Head of caudate nucleus (tissue), 42 donors: ENCODE measurements at regions not wholly inside any gene's neighbourhood (a gene's known extent, or its start where the extent isn't known, plus 50 kb on each side); places are given as distances from the start of the nearest gene placed in this dataset.

Source experiments
- DNase-seq, 42 donors: peaks; one replicate each; pipeline versions ENCODE4 v3.0.0 to v3.0.0-alpha.2; 2020 to 2021; ENCODE audit warnings: mixed read lengths in 7 of 42
- intact Hi-C: fragments of 100-400 bp; cut with DNase I; formaldehyde crosslinking; loops from one replicate; pipeline ENCODE4 v1.15.0; 2022

- no peak for DNase-seq
- intact Hi-C loops: no loop called here
Observed at GRCh38 chr1:223445402-223445801, 52.2 kb downstream of the CCDC185 start.

DNA sequence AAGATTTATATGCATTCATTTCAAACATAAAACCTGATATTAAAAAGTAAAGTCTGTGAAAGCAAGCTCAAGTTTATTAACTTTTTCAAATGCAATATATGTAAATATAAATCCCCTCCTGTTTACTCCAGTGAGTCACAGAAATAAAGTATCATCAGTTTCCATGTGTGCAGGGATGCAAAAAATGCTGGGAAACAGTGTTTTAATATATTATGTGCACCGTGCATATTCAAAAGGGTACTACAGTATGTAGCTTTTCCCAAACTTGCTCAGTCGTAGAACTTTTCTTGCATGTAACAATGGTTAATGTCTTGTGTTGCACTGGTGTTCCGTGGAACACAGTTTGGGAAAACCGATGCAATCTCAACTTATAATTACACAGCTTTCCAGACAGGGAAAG, 60.7 kb downstream of the CCDC185 start:
- intact Hi-C loops: no loop called here
- DNase-seq: no peak

GRCh38 chr1:223454959-223455358, 61.7 kb downstream of the CCDC185 start:
- no peak for DNase-seq
- intact Hi-C loops: no loop called here

DNA sequence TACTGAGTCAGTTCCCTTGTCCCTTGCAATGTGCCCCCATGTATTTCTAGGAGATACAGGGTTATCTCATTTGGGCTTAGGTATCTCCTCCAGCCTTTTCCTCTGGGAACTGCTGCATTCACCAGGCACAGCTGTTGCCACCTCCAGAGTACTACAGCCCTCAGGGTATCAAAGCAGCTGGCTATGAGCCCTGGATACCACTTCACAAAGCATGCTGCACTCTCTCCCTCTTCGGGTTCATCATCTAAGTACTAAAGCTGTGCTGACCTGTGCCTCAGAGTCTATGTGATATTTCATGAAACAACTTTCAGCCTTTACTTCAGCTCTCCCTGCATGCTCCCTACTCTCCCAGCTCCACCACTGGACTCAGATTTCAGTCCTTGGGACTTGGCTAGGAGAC, 62.3 kb downstream of the CCDC185 start:
- intact Hi-C loops: no loop called here
- DNase-seq: no peak

GRCh38 chr1:223456747-223457146, 63.5 kb downstream of the CCDC185 start:
- DNase-seq: no peak
- intact Hi-C loops: no loop called here

DNA sequence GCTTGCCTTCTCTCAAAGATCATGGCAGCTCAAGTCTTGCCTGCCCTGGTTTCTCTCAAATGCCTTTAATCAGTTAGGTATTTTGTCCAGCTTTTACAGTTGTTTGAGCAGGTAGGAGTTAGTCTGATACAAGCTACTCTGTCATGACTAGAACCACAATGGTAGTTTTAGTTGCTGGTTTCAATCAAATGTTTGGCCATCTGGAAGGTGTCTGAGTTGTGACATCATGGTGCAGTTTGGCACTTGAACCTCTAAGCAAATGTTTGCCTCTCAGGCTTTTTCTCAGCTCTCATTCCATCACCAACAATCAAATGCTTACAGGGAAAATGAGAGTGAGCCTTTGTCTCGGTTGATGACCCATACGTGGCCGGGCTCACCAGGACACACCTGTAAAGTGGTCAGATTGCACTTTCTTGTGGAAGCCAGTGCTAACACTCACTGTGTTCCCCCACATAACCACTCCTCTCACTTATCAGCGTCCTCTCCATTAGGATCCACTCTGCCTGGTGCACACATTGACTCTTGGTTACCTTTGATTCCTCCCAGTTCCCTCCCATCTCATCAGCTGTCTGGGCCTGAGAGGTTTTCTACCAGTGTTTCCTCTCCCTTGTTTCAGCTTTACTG, 67.5 kb downstream of the CCDC185 start:
- intact Hi-C loops: no loop called here
- no peak for DNase-seq

DNA sequence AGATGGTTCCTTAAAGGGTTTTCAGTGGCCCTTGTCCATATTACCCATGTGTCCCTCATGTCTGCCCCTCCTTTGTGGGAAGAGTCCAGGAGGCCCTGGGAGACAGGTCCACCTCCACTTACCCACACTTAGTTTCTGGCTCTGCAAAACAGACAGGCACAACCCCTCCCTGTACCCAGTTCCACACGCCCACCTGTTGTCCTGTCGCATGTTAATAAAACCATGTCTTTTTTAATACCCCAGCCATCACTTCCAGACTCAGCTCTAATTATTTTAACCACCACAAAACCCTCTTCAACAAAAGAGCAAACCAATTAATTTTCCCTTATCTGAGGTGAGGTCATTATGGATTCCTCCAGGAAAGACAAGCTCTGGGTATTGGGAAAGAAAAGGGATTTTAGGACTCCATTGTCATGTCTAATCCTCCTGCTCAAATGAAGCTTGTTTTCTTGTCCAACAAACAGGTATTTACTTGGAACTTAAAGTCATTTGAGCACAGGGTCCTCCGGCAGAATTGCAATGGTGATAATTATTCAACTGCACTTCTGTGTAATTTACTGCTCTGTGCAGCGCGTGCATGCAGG, 68.9 kb downstream of the CCDC185 start:
- intact Hi-C loops: no loop called here

DNA sequence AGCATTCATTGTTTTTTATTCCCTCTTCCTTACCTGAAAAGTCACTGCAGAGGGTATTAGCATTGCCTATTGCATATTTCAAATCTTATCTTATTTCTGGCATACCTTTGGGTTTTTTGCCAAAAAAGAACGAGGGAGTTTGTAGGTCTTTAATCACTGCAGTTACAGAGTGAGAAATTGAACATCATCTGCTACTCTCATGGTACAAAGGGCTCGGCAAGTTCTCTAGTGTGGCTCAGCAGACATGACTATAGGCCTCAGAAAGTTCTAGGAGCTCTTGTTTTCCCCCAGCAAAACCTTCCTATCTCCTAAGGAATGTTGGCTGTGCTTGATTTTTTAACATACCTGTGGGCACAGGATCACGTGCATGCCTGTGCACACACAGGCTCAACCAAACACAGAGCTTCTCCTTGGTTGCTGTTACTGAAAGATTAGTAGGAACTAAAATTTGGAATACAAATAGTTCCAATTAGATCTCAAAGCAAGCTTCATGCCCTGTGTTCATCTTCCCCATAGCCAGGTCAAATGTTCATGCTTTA, 69.7 kb downstream of the CCDC185 start:
- intact Hi-C loops: no loop called here

More for the DNA sequence above, 68.9 kb downstream of the CCDC185 start:
- DNase-seq: no peak

DNA sequence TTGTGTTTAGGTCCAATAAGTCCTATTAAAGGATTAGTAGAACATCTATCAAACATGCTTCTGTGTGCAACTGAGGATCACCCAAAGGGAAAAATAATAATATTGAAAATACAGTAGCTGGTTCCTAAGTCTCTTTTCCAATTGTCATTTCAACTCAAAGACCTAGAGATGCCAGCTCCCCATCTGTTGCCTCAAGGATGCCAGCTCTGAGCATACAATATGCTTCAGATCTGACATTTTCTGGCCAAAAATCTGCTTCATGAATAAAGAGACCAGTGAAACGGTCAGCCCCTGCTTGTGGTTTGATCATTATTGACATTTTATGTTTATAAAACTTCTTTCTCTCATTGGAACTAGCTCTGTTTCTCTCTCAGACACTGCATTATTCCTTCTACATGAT, 72.9 kb downstream of the CCDC185 start:
- intact Hi-C loops: no loop called here
- DNase-seq: no peak

More for the DNA sequence above, 69.7 kb downstream of the CCDC185 start:
- DNase-seq: no peak

- DNase-seq: peak in 1 of 42 donors; percentile 22
- intact Hi-C loops: no loop called here
Observed at GRCh38 chr1:223471566-223471965, 78.4 kb downstream of the CCDC185 start.

DNA sequence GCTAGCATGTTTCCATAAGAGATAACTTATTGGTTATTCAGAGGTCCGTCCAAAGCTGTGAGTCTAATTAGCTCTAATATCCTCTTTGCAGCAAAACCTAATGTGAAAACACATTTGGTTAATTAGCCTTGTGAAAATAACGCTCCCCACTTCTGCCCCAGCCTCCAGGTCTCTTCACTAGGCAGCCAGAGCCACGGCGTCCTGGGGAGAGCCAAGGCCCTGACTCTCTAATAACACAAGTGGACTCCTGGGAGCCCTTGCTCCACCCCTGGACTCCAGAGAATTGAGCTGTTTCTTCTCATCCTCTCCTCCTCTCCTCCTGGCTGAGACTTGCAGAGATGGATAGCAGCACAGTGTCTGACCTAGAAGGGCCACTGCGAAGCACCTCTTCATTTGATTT, 78.8 kb downstream of the CCDC185 start:
- intact Hi-C loops: no loop called here
- DNase-seq: peak in 1 of 42 donors; percentile 33

GRCh38 chr1:223473601-223474344, 80.6 kb downstream of the CCDC185 start:
- DNase-seq: no peak
- intact Hi-C loops: no loop called here

- intact Hi-C loops: no loop called here
- no peak for DNase-seq
Observed at GRCh38 chr1:223474804-223475203, 81.6 kb downstream of the CCDC185 start.

DNA sequence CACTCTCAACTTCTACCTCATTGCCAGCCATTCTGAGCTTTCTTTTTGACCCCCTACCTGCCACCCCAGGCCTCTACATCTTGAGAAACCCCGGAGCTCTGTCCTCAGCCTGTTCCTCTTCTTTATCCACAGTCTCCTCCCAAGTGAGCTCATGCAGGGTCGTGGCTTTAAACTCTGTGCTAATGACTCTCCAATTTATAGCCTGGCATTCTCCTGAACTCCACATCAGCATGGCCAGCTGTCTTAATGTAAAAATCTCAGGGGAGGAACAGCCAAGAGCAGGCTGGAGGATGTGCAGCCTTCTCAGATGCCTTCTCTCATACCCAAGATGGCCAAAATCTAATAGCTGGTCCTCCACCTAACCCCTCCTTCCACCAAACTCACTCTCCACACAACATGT, 84.2 kb downstream of the CCDC185 start:
- no peak for DNase-seq
- intact Hi-C loops: no loop called here

GRCh38 chr1:223478606-223479005, 85.4 kb downstream of the CCDC185 start:
- no peak for DNase-seq
- intact Hi-C loops: no loop called here

GRCh38 chr1:223479261-223479660, 86.0 kb downstream of the CCDC185 start:
- intact Hi-C loops: no loop called here
- DNase-seq: no peak

- DNase-seq: peak in 8 of 42 donors; percentile 3 to 41 (median 16)
- intact Hi-C loops: no loop called here
Observed at GRCh38 chr1:223479718-223480425, 86.7 kb downstream of the CCDC185 start.

- DNase-seq: no peak
- intact Hi-C loops: no loop called here
Observed at GRCh38 chr1:223482132-223482531, 88.9 kb downstream of the CCDC185 start.

DNA sequence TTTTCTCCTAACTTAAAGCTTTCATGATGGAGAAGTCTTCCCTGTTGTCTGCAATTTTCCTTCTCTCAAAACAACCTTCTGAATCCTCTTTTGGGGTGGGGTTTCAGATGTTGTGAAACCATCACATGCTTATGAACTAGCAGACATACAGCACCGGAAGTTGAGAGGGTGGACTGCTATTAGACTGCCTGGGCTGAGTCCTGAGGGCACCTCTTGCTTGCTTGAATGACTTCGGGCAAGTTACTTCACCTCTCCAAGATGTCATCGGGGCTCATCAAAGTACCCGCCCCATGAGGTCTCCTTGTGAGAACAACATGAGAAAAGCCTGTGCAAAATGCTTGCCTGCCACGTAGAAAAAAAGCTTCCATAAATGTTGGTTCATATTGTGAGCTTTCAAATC, 89.6 kb downstream of the CCDC185 start:
- intact Hi-C loops: no loop called here
- no peak for DNase-seq

DNA sequence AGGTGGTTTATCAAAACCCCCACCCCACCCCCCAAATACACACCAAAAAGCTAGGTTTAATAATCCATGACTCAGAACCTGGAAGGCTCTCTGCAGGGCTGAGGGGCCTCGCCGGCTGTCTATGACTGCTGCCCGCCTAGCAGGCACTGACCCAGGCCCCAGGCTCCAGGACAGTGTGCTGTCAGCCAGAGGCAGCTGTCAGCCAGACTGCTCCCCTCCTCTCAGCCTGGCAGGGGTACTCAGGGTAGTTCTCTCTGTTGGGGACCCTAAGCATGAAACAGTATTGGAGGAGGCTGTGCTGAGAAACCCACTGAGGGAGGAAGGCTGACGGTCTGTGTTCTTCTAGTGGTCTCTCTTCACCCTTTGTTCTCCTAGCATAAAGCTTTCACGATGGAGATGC, 90.3 kb downstream of the CCDC185 start:
- no peak for DNase-seq
- intact Hi-C loops: no loop called here
